ENCODE measurements at regions not wholly inside any gene's neighbourhood (a gene's known extent, or its start where the extent isn't known, plus 50 kb on each side); places are given as distances from the start of the nearest gene placed in this dataset.
"Not testable (repeated sequence)": the region's sequence is repeated elsewhere in the genome, so short reads cannot be mapped to it uniquely, and the experiment has no call there.

DNA sequence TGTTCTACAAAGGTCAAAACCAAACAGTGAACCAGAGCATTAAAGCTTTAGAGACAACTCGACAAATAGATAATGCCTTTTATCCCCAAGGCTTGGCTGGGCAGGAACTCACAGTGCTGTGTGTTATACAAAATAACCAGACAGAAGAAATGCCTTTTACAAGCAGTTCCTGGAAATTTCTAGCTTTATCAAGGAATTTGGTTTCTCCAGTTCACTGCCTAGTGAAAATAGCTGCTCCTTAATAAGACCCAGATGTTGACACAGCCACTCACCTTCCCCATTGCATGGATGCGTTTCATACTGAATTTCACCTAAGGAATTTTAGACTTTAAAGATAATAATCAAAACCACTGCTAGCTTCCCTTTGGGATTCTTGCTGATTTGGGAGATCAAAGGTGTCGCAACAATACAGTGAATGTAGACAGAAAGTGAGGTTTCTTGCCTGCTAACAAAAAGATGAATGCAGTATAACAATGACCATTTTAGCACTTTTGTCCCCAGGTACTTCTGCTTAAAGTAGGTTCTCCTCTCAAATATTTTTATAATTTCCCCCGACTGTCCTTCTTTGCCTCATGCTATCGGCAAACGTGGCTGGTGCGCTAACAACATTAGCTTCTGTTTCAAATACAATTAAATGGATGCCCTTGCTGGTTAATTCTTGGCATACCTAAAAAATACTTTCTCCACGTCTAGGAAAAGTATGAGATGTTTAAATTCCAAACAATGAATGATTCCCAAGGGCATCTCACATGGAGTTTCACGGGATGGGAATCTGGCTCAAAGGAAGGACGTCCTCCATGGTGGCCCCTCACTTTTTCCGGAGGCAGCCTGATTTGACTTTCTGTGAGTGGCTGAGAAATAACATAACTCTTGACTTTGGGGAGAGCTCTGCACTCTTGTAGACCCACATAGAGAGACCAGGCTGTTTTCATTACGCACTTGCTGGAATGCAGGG, 162.4 kb downstream of the C12orf75 start:
- DNase-seq (ENCODE audit: low read depth): peak; percentile 87
- TF ChIP-seq CTCF (conservative IDR thresholded peaks at IDR 0.05; ENCODE audit: low read length): no peak
- H3K4me3 ChIP-seq (ENCODE audit: low read length): no peak overlapping the region

- TF ChIP-seq CTCF (conservative IDR thresholded peaks at IDR 0.05; ENCODE audit: low read length): no peak
- H3K4me3 ChIP-seq (ENCODE audit: low read length): no peak overlapping the region
- no peak for DNase-seq (ENCODE audit: low read depth)
These were observed 168.7 kb downstream of the C12orf75 start for GRCh38 chr12:105499205-105499604.

DNA sequence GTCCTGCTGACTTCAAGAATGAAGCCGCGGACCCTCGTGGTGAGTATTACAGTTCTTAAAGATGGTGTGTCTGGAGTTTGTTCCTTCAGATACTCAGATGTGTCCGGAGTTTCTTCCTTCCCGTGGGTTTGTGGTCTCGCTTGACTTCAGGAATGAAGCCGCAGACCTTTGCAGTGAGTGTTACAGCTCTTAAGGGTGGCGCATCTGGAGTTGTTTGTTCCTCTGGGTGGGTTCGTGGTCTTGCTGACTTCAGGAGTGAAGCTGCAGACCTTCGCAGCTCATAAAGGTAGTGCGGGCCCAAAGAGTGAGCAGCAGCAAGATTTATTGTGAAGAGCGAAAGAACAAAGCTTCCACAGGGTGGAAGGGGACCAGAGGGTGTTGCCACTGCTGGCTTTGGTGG, 170.2 kb downstream of the C12orf75 start:
- DNase-seq (ENCODE audit: low read depth); H3K4me3 ChIP-seq (ENCODE audit: low read length): not testable (repeated sequence)

DNA sequence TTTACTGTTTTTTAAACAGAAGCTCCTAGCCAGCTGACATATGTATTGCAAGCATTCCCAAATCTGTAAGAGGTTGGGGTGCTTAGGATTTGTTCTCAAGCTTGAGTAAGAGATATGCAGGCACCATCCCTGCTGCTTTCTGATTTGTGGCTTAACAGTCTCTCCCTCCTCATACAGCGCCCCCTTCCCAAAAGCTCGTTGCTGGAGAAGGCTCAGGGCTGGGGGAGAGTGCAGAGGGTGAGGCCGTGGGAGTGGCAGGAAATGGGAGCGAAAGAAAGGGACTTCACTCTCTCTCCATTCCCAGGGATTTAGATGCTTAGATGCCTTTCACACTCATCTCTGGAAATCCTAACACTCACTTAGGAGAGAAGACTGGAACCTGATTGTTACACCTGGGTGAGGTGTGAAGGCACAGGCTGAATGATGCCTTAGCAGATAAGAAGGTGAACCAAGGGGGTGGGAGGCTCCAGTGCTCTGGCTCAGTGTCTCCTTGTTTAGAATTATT, 172.0 kb downstream of the C12orf75 start:
- no peak for DNase-seq (ENCODE audit: low read depth)
- H3K4me3 ChIP-seq (ENCODE audit: low read length): no peak overlapping the region
- no peak for TF ChIP-seq CTCF (conservative IDR thresholded peaks at IDR 0.05; ENCODE audit: low read length)

- no peak for TF ChIP-seq CTCF (conservative IDR thresholded peaks at IDR 0.05; ENCODE audit: low read length)
- DNase-seq (ENCODE audit: low read depth): no peak
These were observed 173.1 kb downstream of the C12orf75 start for GRCh38 chr12:105503619-105504018.

GRCh38 chr12:105504286-105504685, 173.8 kb downstream of the C12orf75 start:
- DNase-seq (ENCODE audit: low read depth): no peak
- no peak for TF ChIP-seq CTCF (conservative IDR thresholded peaks at IDR 0.05; ENCODE audit: low read length)
- H3K4me3 ChIP-seq (ENCODE audit: low read length): no peak overlapping the region

More at GRCh38 chr12:105503619-105504018, 173.1 kb downstream of the C12orf75 start:
- no peak overlapping the region for H3K4me3 ChIP-seq (ENCODE audit: low read length)

DNA sequence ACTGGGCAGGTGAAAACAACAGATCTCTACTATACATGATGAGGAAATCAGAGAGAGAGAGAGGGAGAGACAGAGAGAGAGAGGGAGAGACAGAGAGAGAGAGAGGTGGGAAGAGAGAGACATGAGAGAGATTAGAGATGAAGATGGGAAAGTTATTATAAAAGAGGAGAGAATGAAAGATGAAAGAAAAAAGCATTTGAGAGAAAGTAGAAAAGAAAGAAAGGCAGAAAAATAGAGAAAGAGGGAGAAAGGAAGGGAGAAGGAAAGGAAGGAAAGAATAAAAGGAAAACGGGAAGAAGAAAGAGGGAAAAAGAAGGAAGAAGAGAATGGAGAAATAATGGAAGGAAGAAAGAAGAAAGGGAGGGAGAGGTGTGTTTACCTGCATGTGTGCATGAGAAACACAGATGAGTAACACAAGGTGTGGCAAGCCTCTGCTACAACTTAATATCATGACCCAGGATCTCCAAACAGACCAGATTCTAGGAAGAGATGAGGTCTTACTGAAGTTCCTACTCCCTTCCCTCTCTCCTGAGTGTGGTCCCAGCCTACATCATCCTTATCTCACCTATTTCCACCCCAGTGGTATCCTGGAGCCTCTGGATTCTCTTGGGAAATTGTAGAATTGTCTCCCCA, 176.3 kb downstream of the C12orf75 start:
- no peak for DNase-seq (ENCODE audit: low read depth)
- no peak for TF ChIP-seq CTCF (conservative IDR thresholded peaks at IDR 0.05; ENCODE audit: low read length)
- H3K4me3 ChIP-seq (ENCODE audit: low read length): no peak overlapping the region

All from AG10803 (cell line).